ENCODE measurements at regions not wholly inside any gene's neighbourhood (a gene's known extent, or its start where the extent isn't known, plus 50 kb on each side); places are given as distances from the start of the nearest gene placed in this dataset.
"Not testable (repeated sequence)": the region's sequence is repeated elsewhere in the genome, so short reads cannot be mapped to it uniquely, and the experiment has no call there.

DNA sequence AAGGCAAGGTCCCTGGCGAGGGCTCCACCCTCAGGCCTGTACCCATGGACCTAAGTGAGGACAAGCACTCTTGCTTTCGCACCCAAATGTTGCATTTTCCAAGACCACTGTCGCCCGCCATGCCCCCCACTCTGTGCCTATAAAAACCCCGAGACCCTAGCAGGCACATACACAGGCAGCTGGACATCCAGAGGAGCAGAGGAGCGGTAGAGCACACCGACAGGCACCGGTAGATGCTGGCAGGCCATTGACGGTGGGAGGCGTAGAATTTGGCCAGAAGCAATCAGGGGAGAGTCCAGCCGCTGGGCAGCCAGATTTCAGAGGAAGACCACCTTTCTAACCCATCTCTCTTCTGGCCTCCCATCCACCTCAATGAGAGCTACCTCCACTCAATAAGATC is 715.2 kb upstream of the AADAT start:
- DNase-seq (ENCODE audit: low read depth, low spot score), result no peak

DNA sequence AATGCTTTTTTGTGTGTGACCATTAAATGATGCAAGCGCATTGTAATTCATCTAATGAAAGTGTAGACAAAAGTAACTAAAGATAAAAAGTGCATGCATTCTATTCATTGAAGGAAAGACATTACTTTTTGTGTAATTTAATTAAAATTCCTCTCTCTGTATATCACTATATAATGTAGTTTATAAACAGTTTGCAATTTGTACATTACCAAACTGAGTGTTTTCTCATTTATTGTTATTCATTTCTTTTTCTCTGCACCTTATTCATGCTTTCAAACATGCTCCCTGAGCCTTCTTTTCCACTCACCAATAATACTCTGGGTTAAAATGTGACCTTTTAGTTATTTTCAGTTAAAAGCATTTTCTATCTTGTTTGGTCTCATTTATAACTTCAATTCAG is 713.7 kb upstream of the AADAT start:
- DNase-seq (ENCODE audit: low read depth, low spot score), result no peak

DNA sequence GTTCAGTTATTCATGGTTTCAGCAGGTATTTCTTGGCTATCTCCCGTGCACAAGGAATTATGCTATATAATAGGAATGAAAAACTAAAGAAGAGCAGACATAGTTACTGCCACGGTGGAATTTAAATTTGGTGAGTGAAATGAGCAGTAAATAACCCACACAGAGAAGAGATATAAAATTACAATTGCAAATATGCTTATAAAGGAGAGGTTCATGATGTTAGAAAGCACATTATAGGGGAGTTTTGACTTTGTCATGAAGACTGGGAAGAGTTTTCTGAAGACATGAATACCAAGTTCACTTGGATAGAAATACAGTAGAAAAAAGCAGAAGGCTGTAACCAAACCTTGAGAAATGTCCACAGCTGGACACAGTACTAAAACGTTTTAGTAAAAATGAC is 712.0 kb upstream of the AADAT start:
- no peak for DNase-seq (ENCODE audit: low read depth, low spot score)

DNA sequence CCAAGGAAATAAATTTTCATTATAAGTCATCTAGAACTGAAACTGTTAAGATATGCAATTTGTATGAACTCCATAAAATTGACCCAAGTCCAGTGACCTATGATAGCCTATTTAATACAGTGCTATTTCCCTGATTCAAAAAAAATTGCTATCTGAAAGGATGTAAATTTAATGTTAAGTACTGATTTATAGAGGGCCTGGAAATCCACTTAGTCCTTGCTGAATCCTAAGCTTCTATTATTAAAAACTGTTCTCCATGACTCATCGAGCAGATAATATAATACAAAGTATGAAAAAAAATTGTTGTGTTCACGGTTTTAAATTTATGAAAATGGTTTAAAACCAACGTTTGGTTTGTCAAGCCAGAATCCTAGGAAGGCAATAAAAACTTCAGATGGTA is 704.8 kb upstream of the AADAT start:
- no peak for DNase-seq (ENCODE audit: low read depth, low spot score)

DNA sequence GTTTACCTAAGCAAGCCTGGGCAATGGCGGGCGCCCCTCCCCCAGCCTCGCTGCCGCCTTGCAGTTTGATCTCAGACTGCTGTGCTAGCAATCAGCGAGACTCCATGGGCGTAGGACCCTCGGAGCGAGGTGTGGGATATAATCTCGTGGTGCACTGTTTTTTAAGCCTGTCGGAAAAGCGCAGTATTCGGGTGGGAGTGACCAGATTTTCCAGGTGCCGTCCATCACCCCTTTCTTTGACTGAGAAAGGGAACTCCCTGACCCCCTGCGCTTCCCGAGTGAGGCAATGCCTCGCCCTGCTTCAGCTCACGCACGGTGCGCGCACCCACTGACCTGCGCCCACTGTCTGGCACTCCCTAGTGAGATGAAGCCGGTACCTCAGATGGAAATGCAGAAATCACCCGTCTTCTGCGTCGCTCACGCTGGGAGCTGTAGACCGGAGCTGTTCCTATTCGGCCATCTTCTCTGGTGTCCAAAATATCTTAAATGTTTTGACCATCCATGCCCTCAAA is 698.8 kb upstream of the AADAT start:
- DNase-seq (ENCODE audit: low read depth, low spot score), result not testable (repeated sequence)

DNA sequence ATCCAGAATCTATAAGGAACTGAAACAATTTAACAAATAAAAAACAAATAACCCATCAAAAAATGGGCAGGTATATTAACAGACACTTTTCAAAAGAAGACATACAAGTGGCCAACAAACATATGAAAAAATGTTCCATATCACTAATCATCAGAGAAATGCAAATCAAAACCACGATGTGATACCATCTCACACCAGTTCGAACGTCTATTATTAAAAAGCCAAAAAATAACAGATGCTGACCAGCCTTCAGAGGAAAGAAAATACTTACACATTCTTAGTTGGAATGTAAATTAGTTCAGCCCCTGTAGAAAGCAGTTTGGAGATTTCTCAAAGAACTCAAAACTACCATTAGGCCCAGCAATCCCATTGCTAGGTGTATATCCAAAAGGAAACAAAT is 687.9 kb upstream of the AADAT start:
- DNase-seq (ENCODE audit: low read depth, low spot score), result no peak

DNA sequence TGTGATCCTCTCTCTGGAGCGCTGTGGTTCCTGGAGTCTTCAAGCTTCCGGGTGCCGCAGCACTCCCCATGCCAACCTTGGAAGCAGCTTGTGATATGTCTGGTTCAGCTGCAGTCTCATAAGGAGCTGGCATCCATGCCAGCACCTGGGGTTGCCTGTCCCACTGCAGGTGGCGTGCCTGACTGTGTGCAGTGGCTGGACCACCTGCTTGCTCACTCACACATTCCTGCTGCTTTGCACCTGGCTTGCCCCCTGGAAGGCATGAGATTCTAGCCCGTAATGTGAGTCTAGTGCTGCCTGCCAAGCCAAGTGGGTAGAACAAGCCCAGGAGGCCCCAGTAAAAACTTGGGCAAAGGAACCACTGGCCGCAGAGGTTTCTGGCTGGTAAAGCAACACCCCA is 687.2 kb upstream of the AADAT start:
- DNase-seq (ENCODE audit: low read depth, low spot score), result no peak

DNA sequence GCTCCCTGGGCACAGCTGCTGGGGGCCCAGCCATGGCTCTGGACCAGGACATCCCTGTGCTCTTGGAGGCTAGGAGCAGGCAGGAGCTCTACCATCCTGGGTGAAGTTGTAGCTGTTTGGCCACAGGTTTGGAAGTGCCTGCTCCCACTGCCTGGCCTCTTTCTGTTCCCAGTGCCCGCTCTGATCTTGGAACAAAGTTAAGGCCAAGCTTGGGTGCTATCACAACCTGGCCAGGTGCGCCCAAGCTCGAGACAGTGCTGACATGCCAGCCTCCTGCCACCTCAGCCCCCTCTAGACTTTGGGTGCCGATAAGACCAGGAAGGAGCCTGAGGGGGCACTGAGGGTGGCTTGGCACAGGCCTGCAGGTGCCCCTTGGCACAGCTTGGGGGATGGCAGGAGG is 686.1 kb upstream of the AADAT start:
- no peak for DNase-seq (ENCODE audit: low read depth, low spot score)

DNA sequence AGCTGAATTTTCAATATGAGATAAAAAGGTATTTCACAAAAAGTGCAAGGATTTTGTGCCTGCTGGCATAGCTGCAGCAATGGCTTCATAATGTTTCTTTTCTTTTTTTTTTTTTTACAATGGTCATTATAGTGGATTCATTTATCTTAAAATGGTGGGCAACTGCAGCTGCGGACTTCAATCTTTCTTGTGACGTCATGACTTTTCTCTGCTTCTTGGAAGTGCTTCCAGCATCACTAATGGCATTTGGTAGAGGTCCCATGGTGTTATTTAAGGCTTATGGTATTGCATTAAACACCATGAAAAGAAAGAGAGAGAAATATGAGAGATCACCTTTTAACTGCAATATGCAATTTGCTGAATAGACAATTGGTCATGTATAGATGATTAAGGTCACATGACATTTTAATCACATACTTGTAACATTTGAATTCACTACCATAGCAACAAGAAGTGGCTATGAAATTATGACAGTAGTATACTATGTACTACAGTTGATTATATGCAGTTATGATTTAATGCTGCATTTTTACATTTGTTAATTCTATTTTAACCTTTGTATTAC is 684.0 kb upstream of the AADAT start:
- DNase-seq (ENCODE audit: low read depth, low spot score), result no peak

DNA sequence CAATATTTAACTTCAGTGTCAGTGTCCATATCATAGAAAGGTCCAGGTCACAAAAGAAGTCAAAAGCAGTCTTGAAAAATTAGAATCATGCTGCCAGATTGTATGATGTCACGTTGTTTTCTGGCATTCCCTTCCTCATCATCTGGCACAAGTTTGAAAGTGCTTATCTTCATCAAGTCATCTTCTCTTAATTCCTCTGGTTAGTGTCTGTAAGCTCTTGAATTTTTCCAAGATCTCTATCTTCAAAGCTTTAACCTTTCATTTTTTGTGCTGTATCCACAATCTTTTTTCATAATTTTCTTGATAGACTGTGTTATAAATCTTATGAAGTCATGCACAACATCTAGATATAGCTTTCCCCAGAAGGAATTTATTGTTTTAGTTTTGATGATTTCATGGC is 682.7 kb upstream of the AADAT start:
- DNase-seq (ENCODE audit: low read depth, low spot score), result no peak

DNA sequence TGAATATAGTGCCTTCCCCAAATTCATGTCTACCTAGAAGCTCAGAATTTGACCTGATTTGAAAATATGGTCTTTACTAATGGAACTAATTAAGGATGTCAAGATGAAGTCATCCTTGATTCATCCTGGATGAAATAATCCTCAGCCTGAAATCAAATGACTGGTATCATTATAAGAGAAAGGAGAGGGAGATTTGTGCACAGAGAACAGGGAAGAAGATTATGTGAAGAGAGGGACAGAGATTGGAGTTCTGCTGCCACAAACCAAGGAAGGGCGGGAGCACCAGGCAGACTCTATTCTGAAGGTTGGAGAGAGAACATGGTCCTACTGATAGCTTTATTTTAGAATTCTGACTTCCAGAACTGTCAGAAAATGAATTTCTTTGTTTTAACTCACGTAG is 680.9 kb upstream of the AADAT start:
- no peak for DNase-seq (ENCODE audit: low read depth, low spot score)

DNA sequence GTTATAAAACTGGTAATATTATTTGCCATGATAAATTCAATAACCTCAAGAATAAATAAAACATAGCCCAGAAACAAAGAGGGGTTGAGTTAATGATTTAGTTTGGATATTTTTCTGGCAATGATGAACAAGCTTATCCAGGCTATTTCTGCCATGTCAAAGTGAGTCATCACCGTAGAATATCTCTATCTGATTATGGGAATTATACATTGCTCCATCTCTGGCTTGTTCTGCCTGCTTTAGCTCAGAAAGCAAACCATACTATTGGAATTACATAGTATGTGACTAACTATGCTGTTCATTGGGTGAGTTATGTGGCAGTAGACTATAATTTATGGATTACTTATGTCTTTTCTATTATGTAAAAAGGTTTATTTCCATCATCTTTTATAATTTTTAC is 680.1 kb upstream of the AADAT start:
- no peak for DNase-seq (ENCODE audit: low read depth, low spot score)

DNA sequence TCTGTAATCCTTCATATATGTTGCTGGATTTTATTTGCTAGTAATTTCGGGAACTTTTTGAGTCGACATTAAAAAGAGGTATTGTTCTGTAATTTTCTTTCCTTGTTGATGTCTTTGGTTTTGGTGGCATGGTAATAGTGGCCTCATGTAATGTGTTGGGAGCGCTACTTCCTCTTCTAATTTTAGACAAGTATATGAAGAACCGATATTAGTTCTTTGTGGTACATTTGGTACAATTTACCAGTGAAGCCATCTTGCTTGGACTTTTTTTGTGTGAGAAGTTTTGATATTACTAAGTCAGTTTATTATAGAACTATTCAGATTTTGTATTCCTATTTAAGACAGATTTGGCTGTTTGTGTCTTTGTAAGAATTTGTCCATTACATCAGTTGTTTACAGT is 669.2 kb upstream of the AADAT start:
- DNase-seq (ENCODE audit: low read depth, low spot score), result no peak

DNA sequence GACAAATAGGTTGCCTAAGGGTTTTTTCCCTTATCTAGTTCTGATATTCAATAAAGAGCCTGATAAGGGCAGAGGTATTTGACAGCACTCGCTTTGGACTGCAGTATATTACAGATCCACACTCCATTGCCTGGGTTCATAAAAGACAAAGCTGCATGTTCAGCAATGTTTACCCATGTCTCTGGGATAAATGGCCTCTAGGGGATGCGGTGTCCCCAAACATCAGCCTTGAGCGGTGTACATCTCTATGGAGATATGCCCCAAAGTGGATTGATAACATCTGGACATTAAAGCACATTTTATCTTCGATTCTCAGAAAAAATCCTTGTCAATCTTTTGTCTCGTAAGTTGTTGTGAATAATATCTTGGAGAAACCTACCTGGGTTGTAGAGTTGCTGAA is 660.8 kb upstream of the AADAT start:
- no peak for DNase-seq (ENCODE audit: low read depth, low spot score)

DNA sequence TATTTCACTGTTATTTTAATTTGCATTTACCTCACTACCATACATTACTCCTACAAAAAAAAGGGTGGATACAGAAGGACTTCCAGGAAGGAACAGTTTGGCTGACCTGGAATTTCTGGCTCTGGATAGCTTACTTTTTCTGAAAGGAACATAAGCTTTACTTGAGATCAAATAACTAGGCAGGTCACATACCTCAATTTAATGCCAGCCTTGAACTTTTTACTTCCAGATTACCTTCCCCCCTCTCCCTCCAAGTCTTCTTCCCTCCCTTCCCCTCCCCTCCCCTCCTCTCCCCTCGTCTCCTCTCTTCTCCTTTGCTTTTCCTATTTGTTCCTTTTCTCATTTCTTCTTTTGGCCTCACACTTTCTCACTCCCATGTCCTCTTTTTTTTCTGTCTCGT is 659.2 kb upstream of the AADAT start:
- DNase-seq (ENCODE audit: low read depth, low spot score), result no peak

DNA sequence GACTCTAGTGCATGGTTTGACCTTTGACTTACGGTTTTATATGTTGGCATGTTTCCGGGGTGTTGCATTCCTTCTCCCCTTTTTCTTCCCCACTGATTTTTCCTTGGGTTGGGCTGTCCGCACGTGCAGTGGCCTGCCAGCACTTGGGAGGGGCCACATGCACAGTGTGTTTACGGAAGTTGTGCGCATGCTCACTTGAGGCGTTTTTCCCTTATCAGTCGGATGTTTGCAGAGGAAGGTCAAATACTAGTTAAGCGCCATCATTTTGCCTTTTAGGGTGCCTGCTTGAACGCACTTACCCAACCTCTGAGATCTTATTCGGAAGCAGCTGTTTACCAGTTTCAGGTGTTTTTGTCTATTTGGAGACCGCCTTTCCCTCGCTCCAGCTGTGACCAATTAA is 653.9 kb upstream of the AADAT start:
- DNase-seq (ENCODE audit: low read depth, low spot score), result no peak

DNA sequence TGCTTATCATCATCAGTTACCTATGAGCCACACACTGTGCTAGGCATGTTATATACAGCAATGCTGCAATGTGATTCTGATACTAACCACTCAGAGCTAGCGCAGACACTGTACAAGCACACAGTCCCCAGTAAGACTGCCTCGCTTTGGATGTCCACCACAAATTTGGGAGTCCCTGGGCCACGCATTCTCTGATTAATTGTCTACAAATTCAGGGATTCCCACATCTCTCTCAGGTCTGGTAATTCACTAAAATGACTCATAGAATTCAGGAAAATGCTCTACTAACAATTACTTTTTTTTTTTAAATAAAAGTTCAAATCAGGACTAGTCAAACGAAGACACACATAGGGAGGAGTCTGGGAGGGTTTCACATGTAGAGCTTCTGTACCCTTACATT is 652.1 kb upstream of the AADAT start:
- DNase-seq (ENCODE audit: low read depth, low spot score), result no peak

DNA sequence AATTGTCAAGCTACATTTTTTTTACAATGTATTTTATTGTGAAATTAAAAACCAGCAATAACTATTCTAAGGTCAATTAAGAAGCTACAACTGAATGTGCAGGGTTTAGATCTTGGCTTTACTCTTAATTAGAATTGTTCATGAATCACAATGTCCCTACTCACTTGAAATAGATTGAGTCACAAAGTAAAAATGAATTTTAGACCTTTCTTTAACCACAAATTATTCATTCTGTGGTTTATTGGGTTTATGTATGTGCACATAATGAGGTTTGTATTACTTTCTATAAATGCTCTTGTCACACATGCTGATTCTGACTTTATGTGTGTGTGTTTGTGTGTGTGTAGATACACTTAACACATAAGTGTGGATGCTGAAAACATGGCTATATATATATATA is 647.0 kb upstream of the AADAT start:
- no peak for DNase-seq (ENCODE audit: low read depth, low spot score)

DNA sequence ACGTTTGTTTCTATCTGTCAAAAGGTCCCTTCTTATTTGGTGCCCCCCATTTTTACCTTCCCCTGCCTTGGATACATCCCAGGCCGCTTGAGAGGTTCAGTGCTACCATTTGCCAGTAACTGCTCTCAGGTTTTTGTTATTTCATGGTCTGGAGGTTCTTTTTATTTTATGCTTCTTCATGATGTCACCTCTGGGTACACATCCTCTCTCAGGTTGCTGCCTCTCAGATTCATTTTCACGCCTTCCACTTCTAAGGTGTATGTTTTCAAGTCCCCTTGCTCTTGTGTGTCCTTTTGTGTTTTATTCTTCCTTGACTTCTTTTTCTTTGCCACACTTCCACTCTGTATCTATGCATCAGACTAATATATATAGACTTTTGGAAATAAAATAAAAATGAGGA is 640.1 kb upstream of the AADAT start:
- no peak for DNase-seq (ENCODE audit: low read depth, low spot score)

DNA sequence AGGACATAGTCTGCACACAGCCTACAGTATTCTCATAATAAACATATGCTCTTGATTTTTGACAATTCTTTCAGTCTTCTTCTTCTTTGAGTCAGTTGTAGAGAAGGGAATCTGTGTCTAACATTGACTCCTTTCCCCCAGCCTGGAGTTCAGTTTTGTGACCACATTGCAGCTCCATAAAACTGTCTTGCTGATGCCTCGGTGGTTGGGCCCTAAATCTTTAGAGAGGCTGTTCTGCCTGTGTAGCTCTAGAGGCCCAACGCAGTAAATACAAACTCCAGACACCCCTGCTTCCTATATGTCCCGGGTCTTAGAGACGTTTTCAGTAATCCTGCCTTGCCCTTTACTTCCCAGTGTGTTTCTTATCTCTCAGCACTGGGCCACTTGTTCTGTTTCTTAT is 639.5 kb upstream of the AADAT start:
- DNase-seq (ENCODE audit: low read depth, low spot score), result no peak

DNA sequence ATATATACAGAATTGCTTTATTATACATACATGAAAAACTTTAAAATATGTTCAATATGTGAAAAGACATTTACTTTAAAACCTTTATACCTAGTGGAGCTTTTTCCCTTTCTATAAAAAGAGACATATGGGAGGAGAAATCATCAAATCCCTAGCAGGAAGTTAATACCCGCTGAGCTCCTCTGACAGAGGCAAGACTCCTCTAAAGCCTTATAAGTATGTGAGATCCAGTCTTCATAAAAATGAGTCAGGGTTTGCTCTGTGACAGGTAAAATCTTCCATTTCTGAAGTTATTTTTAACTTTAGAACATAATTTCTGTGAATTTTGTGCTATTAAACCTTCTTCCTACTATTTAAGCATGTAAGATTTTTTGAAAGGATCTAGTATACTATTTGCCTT is 634.4 kb upstream of the AADAT start:
- DNase-seq (ENCODE audit: low read depth, low spot score), result no peak

DNA sequence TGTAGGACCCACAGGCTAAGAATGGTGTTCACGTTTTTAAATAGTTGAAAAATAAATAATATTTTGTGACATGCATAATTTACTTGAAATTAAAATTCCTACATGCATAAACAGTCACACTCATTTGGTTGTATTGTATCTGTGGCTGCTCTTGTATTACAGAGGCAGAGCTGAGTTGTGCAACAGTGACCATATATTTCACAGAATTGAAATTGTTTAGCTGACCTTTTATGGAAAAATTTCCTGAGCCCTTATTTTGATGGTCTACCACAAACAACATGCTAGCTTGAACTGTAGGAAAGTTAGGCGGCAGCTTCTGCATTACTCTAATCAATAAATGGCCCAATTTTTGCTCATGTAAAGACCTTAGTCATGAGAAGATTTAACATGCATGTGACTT is 633.4 kb upstream of the AADAT start:
- DNase-seq (ENCODE audit: low read depth, low spot score), result no peak

DNA sequence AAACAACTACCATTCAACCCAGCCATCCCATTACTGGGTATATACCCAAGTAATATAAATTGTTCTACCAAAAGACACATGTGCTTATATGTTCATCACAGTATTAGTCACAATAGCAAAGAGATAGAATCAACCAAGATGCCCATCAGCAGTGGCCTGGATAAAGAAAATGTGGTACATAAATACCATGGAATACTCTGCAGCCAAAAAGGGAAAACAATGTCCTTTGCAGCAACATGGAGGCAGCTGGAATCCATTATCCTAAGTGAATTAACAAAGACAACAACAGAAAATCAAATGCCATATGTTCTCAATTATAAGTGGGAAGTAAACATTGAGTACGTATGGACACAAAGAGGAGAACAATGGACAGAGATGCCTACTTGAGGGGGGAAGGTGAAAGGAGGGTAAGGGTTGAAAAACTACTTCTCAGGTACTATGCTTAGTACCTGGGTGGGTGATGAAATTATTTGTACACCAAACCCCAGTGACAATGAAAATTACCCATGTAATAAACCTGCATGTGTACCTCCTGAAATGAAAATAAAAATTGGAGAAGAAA is 632.1 kb upstream of the AADAT start:
- no peak for DNase-seq (ENCODE audit: low read depth, low spot score)

DNA sequence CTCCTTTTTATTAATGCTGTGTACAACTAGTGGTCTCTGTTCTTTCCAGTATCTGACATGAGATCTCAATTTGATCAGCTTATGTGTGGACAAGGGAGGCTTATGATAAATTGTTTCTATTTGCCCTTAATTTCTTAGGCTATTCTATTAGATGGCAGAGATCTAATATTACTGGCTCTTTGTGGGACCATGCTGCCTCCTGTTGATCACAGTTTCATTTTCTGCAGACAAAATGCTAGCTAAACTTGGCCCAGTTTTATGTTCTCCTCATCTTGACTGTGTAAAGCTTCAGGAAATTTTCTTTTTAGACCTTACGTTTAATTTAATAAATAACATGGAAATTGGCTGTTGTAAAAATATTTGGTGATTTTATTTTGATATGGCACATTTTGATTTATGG is 627.1 kb upstream of the AADAT start:
- DNase-seq (ENCODE audit: low read depth, low spot score), result no peak
